Spleen (tissue), 7 donors: ENCODE measurements at regions not wholly inside any gene's neighbourhood (a gene's known extent, or its start where the extent isn't known, plus 50 kb on each side); places are given as distances from the start of the nearest gene placed in this dataset.

Experiments
- POLR2A ChIP-seq, 3 donors: fragments of 450-650 bp; IDR thresholded peaks; one replicate each; pipeline ENCODE4 v1.5.1; 2017; ENCODE audit warnings: antibody characterized with exemption in 3 of 3, mild to moderate bottlenecking in 1 of 3
- POLR2AphosphoS5 ChIP-seq, 3 donors: sonication (generic); formaldehyde crosslinking; IDR thresholded peaks; one replicate each; pipeline ENCODE4 v1.5.1; 2017; ENCODE audit warnings: antibody characterized with exemption in 3 of 3
- TF ChIP-seq, protein P1 (sequence below), 11 experiments: fragments of 200-600 bp in 7 of 11; fragments of 450-650 bp in 4 of 11; sonication (generic) in 4 of 11; IDR thresholded peaks in 8 of 11; conservative IDR thresholded peaks in 3 of 11; 1 replicate in 7 of 11; 2 replicates in 4 of 11; pipeline versions ENCODE4 v1.4.0 to v1.8.0; 2016 to 2021; ENCODE audit warnings: antibody characterized with exemption in 11 of 11, inconsistent platforms in 4 of 11, mild to moderate bottlenecking in 1 of 11
- donor health status: DM: no; HTN: no; CAD: no; lungs with moderate emphysema.
- donor health status: DM: no; HTN: no; CAD: no.
- donor health status: DM: no; HTN: no; CAD: no.

DNA sequence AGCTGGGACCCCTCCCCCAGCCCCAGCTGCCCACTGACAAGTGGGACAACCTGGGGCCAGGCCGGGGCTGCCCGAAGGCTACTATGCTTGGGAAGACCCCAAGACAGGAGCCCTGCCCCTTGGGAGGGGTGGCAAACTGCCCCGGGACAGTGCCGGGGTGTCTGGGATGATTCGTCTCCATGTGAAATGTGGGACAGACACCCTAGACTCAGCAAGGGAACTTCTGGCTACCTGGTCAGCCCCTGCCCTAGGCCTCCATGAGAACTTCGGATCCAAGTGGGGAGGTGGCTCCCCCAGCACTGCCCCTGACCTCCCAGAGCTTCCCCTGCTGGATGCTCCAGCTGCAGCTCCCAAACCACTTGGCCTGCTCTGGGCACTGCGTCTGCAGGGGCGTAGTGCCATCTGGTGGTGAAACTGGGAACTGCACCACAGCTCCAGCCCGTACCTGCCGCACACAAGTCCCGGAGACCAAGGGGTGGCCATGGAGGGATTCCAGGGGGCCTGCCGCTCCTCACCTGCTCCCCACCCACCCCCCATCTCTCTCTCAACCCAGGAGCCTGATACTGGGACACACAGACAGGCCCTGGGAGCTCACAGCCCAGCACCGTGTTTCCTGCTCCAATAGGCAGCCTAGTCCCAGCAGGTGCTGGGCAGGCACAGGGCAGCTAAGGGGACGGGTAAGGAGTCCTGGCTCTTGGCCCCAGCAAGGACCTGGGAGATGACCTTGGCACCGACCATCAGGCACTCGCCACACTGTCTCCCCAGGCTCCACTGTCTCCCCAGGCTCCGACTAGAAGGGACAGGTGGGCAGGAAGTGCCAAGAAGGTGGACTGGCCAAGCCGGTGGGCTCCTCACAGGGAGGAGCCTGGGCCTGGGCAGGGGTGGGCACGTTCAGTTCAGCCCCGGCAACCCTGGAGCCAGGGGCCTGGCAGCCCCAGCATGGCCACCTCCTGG is 194.1 kb downstream of the IGLL1 start:
- TF ChIP-seq POLR2A (IDR thresholded peaks at IDR 0.05) = no peak
- TF ChIP-seq, protein P1, sequence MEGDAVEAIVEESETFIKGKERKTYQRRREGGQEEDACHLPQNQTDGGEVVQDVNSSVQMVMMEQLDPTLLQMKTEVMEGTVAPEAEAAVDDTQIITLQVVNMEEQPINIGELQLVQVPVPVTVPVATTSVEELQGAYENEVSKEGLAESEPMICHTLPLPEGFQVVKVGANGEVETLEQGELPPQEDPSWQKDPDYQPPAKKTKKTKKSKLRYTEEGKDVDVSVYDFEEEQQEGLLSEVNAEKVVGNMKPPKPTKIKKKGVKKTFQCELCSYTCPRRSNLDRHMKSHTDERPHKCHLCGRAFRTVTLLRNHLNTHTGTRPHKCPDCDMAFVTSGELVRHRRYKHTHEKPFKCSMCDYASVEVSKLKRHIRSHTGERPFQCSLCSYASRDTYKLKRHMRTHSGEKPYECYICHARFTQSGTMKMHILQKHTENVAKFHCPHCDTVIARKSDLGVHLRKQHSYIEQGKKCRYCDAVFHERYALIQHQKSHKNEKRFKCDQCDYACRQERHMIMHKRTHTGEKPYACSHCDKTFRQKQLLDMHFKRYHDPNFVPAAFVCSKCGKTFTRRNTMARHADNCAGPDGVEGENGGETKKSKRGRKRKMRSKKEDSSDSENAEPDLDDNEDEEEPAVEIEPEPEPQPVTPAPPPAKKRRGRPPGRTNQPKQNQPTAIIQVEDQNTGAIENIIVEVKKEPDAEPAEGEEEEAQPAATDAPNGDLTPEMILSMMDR (IDR thresholded peaks at IDR 0.05 in 8 of 11, conservative IDR thresholded peaks at IDR 0.05 in 3 of 11) = peak; percentile 96 to 99 (median 99)
- TF ChIP-seq POLR2AphosphoS5 (IDR thresholded peaks at IDR 0.05) = peak in 2 of 3 donors; percentile 41 to 52
